Mucosa of descending colon (tissue), 3 donors: ENCODE measurements at regions not wholly inside any gene's neighbourhood (a gene's known extent, or its start where the extent isn't known, plus 50 kb on each side); places are given as distances from the start of the nearest gene placed in this dataset.

Source experiments
- ATAC-seq: fragments of 200-7000 bp; cut with Tn5 transposase; one replicate; pipeline ENCODE4 v1.9.1; 2020; ENCODE audit warnings: mild to moderate bottlenecking, moderate library complexity
- DNase-seq, 3 donors: peaks; one replicate each; pipeline ENCODE4 v3.0.0-alpha.2; 2020
- H3K36me3 ChIP-seq: fragments of 200-600 bp; one replicate; pipeline ENCODE4 v1.8.0; 2021; ENCODE audit warnings: low read depth, mild to moderate bottlenecking
- H3K4me1 ChIP-seq: fragments of 200-600 bp; one replicate; pipeline ENCODE4 v1.8.0; 2021; ENCODE audit warnings: low read depth, mild to moderate bottlenecking
- H3K4me3 ChIP-seq: fragments of 200-600 bp; one replicate; pipeline ENCODE4 v1.8.0; 2021; ENCODE audit warnings: mild to moderate bottlenecking
- H3K9me3 ChIP-seq: fragments of 200-600 bp; one replicate; pipeline ENCODE4 v1.8.0; 2021; ENCODE audit warnings: mild to moderate bottlenecking
- intact Hi-C, 2 donors: fragments of 100-400 bp; cut with DNase I in 1 of 2; cut with micrococcal nuclease in 1 of 2; formaldehyde crosslinking; loops; one replicate each; pipeline versions ENCODE4 v1.11.0 to v1.11.1; 2022; cut with DNase I, micrococcal nuclease
- TF ChIP-seq, protein P1 (sequence below): fragments of 200-600 bp; IDR thresholded peaks from one replicate; pipeline ENCODE4 v1.8.0; 2022; ENCODE audit warnings: antibody characterized with exemption, mild to moderate bottlenecking
- donor health status: DM: no; HTN: no; CAD: no; lungs with moderate emphysema.
- donor health status: DM: no; HTN: no; CAD: no.
- donor health status: DM: no; HTN: yes; CAD: no.

DNA sequence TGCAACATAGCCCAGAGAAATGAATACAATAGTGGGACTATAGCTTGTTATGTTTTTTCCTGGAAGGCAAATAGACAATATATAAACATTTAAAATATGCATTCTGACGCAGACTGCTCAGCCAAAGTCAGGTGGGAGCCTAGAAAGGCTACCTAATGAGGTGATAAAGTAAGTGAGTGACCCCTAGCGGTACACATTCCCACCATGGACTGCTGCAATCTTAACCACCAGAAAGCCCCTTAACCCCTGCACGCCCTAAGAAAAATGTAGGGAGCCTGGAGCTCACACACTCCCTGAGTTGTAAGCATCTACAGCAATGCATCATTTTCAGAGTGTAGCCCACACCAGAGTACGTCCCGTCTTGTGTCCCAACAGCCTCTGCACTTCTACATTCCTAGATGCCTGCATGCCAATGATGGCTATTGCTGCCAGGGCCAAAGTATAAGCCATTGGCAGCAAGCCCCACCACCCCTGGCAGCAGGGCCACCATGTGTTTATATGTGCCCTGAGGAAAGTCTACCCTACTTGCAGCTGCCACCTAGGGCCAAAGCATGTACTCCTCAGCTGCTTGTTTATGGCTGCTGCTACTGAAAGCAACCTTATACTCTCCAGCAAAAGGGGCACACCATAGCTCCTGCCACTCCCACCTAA, 127.6 kb downstream of the KIF2B start:
- Histone ChIP-seq H3K9me3 (peaks cover 36% of the 10 kb centered on the region), H3K4me1 (no peaks in the 10 kb centered on the region), H3K36me3 (no peaks in the 10 kb centered on the region), H3K4me3 (no peak overlapping the region)
- no peak for ATAC-seq
- intact Hi-C loops, result no loop called here
- no peak for DNase-seq
- TF ChIP-seq, protein P1, sequence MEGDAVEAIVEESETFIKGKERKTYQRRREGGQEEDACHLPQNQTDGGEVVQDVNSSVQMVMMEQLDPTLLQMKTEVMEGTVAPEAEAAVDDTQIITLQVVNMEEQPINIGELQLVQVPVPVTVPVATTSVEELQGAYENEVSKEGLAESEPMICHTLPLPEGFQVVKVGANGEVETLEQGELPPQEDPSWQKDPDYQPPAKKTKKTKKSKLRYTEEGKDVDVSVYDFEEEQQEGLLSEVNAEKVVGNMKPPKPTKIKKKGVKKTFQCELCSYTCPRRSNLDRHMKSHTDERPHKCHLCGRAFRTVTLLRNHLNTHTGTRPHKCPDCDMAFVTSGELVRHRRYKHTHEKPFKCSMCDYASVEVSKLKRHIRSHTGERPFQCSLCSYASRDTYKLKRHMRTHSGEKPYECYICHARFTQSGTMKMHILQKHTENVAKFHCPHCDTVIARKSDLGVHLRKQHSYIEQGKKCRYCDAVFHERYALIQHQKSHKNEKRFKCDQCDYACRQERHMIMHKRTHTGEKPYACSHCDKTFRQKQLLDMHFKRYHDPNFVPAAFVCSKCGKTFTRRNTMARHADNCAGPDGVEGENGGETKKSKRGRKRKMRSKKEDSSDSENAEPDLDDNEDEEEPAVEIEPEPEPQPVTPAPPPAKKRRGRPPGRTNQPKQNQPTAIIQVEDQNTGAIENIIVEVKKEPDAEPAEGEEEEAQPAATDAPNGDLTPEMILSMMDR, result no peak

DNA sequence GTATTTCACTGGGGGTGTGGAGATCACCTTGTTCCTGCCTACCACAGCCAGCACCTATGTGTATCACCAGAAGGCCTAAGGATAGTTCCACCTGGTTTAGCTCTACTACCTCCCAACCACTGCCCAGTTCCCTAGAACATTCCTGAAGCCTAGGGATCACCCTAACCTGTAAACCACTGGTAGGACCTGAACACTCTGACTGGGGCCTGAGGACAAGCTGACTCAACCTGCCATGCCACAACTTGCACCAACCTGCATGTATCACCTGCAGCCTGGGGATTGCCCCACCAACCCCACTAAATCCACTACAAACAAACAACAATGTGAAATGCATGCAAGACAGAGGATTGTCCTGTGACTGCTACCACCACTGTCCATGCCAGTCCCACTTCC, 128.1 kb downstream of the KIF2B start:
- H3K4me3 ChIP-seq, result no peak overlapping the region
- intact Hi-C loops, result no loop called here
- ATAC-seq (no peak), DNase-seq (no peak)
- TF ChIP-seq, protein P1, result no peak
- peaks cover 40% of the 10 kb centered on the region for H3K9me3 ChIP-seq
- H3K36me3 ChIP-seq, result no peaks in the 10 kb centered on the region
- H3K4me1 ChIP-seq, result no peaks in the 10 kb centered on the region

DNA sequence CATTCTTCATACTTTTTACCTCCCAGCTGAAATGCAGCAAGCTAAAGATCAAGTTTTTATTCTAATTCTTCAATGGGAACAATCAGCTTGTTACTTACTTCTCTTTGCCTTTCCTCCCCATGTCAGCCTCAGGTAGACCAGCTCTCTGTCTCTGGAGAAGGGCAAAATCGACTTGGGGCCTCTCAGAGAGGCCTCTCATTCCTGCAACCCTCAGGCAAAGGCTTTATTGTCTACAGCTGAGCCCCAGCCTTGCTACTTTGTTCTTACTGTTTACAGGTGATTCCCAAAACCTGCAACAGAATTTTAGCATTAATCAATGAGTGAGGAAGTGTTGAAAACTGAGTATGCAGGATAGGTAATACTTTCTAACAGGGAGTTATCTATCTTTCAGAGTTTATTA, 148.6 kb downstream of the KIF2B start:
- ATAC-seq, result no peak

DNA sequence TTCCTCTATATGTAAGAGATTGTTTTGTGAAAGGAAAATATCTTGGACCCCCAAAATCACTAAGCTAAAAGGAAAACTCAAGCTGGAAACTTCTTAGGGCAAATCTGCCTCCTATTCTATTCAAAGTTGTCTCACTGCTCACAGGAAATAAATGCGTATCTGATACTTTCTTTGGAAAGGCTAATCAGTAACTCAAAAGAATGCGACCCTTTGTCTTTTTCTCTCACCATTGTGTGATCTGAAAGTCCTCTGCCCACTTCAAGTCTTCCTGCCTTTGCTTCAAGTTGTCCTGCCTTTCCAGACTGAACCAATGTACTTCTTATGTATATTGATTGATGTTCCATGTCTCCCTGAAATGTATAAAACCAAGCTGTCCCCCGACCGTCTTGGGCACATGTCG, 157.3 kb downstream of the KIF2B start:
- H3K4me1 ChIP-seq, result no peaks in the 10 kb centered on the region
- H3K9me3 ChIP-seq, result peaks cover 20% of the 10 kb centered on the region
- DNase-seq (no peak), ATAC-seq (no peak)
- no peak overlapping the region for H3K4me3 ChIP-seq
- TF ChIP-seq, protein P1, result no peak
- intact Hi-C loops, result no loop called here
- no peaks in the 10 kb centered on the region for H3K36me3 ChIP-seq

More for the DNA sequence above, 148.6 kb downstream of the KIF2B start:
- TF ChIP-seq, protein P1, result no peak
- DNase-seq, result no peak
- Histone ChIP-seq H3K4me1 (no peaks in the 10 kb centered on the region), H3K36me3 (no peaks in the 10 kb centered on the region), H3K9me3 (peaks cover 30% of the 10 kb centered on the region), H3K4me3 (no peak overlapping the region)
- intact Hi-C loops, result no loop called here

DNA sequence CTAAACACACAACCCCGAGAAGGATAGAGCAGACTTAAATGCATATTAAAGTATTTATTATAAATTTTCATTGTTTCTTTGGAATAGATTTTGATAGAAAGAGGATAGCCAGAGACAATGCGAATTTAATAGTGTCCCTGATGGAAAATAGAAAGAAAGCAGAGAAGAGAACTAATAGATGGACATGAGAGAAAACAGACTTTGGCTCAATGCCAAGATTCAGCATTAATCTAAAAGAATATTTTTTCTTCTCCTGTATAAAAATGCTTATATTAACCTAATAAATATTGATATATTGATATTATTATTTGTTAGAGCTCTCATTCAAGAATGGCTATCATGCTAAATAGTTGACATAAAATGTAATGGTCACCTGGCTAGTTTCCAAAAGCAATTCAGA, 173.4 kb downstream of the KIF2B start:
- H3K4me3 ChIP-seq, result no peak overlapping the region
- no peak for DNase-seq
- TF ChIP-seq, protein P1, result no peak
- H3K36me3 ChIP-seq, result no peaks in the 10 kb centered on the region
- intact Hi-C loops, result no loop called here
- peaks cover 14% of the 10 kb centered on the region for H3K9me3 ChIP-seq
- no peak for ATAC-seq
- H3K4me1 ChIP-seq, result no peaks in the 10 kb centered on the region

DNA sequence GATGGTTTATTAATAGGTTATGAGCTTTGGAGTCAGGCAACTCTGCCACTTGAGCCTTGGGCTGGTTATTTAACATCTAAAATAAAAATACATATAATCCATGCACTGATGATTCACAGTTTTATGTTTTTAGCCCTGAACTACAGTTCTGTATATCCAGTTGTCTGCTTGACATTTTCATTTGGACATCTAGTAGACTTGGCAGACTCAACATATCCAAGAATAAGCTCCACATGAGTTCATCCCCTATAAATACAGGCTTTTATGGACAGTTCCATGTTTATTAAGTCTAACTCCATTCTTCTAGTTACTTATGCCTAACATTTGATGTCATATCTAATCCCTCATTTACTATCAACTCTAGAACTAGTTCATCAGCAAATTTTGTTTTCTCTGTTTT, 174.2 kb downstream of the KIF2B start:
- no peaks in the 10 kb centered on the region for H3K4me1 ChIP-seq
- intact Hi-C loops, result no loop called here
- peaks cover 15% of the 10 kb centered on the region for H3K9me3 ChIP-seq
- H3K4me3 ChIP-seq, result no peak overlapping the region
- TF ChIP-seq, protein P1, result no peak
- DNase-seq, result no peak
- H3K36me3 ChIP-seq, result no peaks in the 10 kb centered on the region
- no peak for ATAC-seq
